HepG2 (cell line): ENCODE measurements at regions not wholly inside any gene's neighbourhood (a gene's known extent, or its start where the extent isn't known, plus 50 kb on each side); places are given as distances from the start of the nearest gene placed in this dataset.

ENCODE experiments used
- ATAC-seq: fragments of 200-7000 bp; cut with Tn5 transposase; 3 replicates; pipeline ENCODE4 v1.9.1; 2020; ENCODE audit warnings: mild to moderate bottlenecking, moderate library complexity
- BruUV-seq: library from RNA; stranded (reverse); fragments of 400-500 nt; replicated peaks from 2 replicates; lab custom pipeline; 2021; lab: Mats Ljungman, UMichigan
- CTCF ChIA-PET: fragments of 300-600 bp; formaldehyde crosslinking; extraction: SDS; loops from one replicate; lab custom pipeline; 2021; ENCODE audit warnings: low total read pairs, inconsistent platforms, low intra/inter-chr PET ratio; lab: Yijun Ruan, JAX
- POLR2A ChIA-PET: fragments of 350-600 bp; sonication (Branson Sonifier 250); formaldehyde crosslinking; loops from one replicate; lab custom pipeline; 2020; ENCODE audit warnings: antibody characterized with exemption, inconsistent platforms; lab: Yijun Ruan, JAX
- DNase-seq: peaks from one replicate; pipeline ENCODE4 v3.0.0-alpha.2; 2015; ENCODE audit warnings: low spot score
- FAIRE-seq: peaks from 3 replicates; lab custom pipeline; 2011; peaks lifted over from hg19 to GRCh38; lab: Jason Lieb, UNC
- H2AFZ ChIP-seq: one replicate; pipeline ENCODE4 v1.6.1; 2011; ENCODE audit warnings: low read length, inconsistent platforms
- H3K27ac ChIP-seq: fragments of 300-600 bp; 3 replicates; pipeline ENCODE4 v1.8.0; 2011; ENCODE audit warnings: mixed run types, mild to moderate bottlenecking, mixed read lengths, low read length, inconsistent platforms; ENCODE audit not compliant: insufficient read depth; ENCODE audit errors: extremely low read length
- H3K27me3 ChIP-seq, 2 experiments: fragments of 200-600 bp in 1 of 2; 2 replicates in 1 of 2; 3 replicates in 1 of 2; pipeline versions ENCODE4 v1.6.0 to v1.8.0; 2011; ENCODE audit warnings: low read length in 2 of 2, mild to moderate bottlenecking in 2 of 2, moderate library complexity in 2 of 2, inconsistent platforms in 1 of 2; ENCODE audit not compliant: insufficient read depth in 2 of 2, control insufficient read depth in 1 of 2
- H3K36me3 ChIP-seq, 2 experiments: fragments of 200-600 bp in 1 of 2; replicated peaks in 1 of 2; 2 replicates in 1 of 2; 3 replicates in 1 of 2; pipeline versions ENCODE4 v1.5.1 to v1.8.0; 2011; ENCODE audit warnings: low read length in 2 of 2, inconsistent platforms in 1 of 2; ENCODE audit not compliant: insufficient read depth in 2 of 2, control insufficient read depth in 1 of 2
- H3K4me1 ChIP-seq: 2 replicates; pipeline ENCODE4 v1.5.1; 2012; ENCODE audit warnings: low read length, inconsistent platforms; ENCODE audit not compliant: insufficient read depth
- H3K4me2 ChIP-seq: 2 replicates; pipeline ENCODE4 v1.6.0; 2011; ENCODE audit warnings: low read depth, low read length, inconsistent platforms
- H3K4me3 ChIP-seq, 3 experiments: fragments of 200-600 bp in 1 of 3; sonication (generic), shearing (Covaris generic) in 1 of 3; replicated peaks in 1 of 3; 2 replicates each; pipeline ENCODE4 v1.5.1; 2011 to 2016; ENCODE audit warnings: low read length in 3 of 3, inconsistent platforms in 2 of 3, low read depth in 2 of 3, mild to moderate bottlenecking in 2 of 3, control low read depth in 1 of 3, mixed read lengths in 1 of 3; ENCODE audit not compliant: insufficient read depth in 1 of 3
- H3K79me2 ChIP-seq: one replicate; pipeline ENCODE4 v1.6.1; 2011; ENCODE audit warnings: low read length, inconsistent platforms; ENCODE audit not compliant: insufficient read depth
- H3K9ac ChIP-seq: 2 replicates; pipeline ENCODE4 v1.6.0; 2011; ENCODE audit warnings: mild to moderate bottlenecking, low read depth, low read length, inconsistent platforms; ENCODE audit not compliant: insufficient read depth
- H3K9me3 ChIP-seq: 2 replicates; pipeline ENCODE4 v1.5.1; 2012; ENCODE audit warnings: mild to moderate bottlenecking, low read length
- H4K20me1 ChIP-seq: 2 replicates; pipeline ENCODE4 v1.6.0; 2011; ENCODE audit warnings: inconsistent platforms, mild to moderate bottlenecking, low read length, moderate library complexity; ENCODE audit not compliant: insufficient read depth
- CEBPG ChIP-seq: IDR thresholded peaks from 2 replicates; pipeline ENCODE4 v1.6.1; 2016
- CREB1 ChIP-seq, 2 experiments: fragments of 450-650 bp in 1 of 2; IDR thresholded peaks; 2 replicates each; pipeline ENCODE4 v1.6.1; 2016 to 2017; ENCODE audit warnings: control low read depth in 1 of 2, mild to moderate bottlenecking in 1 of 2, missing compliant biosample characterization in 1 of 2, missing genetic modification characterization in 1 of 2
- GTF2F1 ChIP-seq: fragments of 150-350 bp; IDR thresholded peaks from 2 replicates; pipeline ENCODE4 v1.6.1; 2014; ENCODE audit warnings: low read length
- HOXD1 ChIP-seq: sonication (generic); formaldehyde crosslinking; IDR thresholded peaks from 2 replicates; pipeline ENCODE4 v1.5.0; 2020; ENCODE audit warnings: missing genetic modification reagents
- IRF9 ChIP-seq: sonication (generic); formaldehyde crosslinking; IDR thresholded peaks from 2 replicates; pipeline ENCODE4 v1.8.0; 2022; ENCODE audit warnings: missing genetic modification reagents, mild to moderate bottlenecking, borderline replicate concordance
- MAF1 ChIP-seq: sonication (generic); formaldehyde crosslinking; IDR thresholded peaks from 2 replicates; pipeline ENCODE4 v1.5.0; 2020; ENCODE audit warnings: missing genetic modification reagents, borderline replicate concordance
- PCBP2 ChIP-seq: fragments of 200-400 bp; formaldehyde crosslinking; optimal IDR thresholded peaks from 2 replicates; pipeline ENCODE3; 2018; ENCODE audit warnings: low read length, low read depth; ENCODE audit not compliant: poor library complexity, severe bottlenecking
- SALL1 ChIP-seq: sonication (generic); formaldehyde crosslinking; IDR thresholded peaks from 2 replicates; pipeline ENCODE4 v1.8.0; 2022; ENCODE audit warnings: mild to moderate bottlenecking, missing genetic modification reagents
- SMYD3 ChIP-seq: sonication (generic); formaldehyde crosslinking; IDR thresholded peaks from 2 replicates; pipeline ENCODE4 v1.8.1; 2023; ENCODE audit warnings: mild to moderate bottlenecking, missing genetic modification reagents
- TAF1 ChIP-seq: sonication (generic); formaldehyde crosslinking; IDR thresholded peaks from 2 replicates; pipeline ENCODE4 v1.4.0; 2020; ENCODE audit warnings: missing genetic modification reagents
- TARDBP ChIP-seq: sonication (generic); formaldehyde crosslinking; IDR thresholded peaks from 2 replicates; pipeline ENCODE4 v1.8.0; 2022; ENCODE audit warnings: mild to moderate bottlenecking, missing genetic modification reagents
- ZEB1 ChIP-seq: IDR thresholded peaks from 2 replicates; pipeline ENCODE4 v1.6.1; 2012; ENCODE audit warnings: mild to moderate bottlenecking, low read depth, inconsistent platforms; ENCODE audit not compliant: insufficient replicate concordance
- ZNF318 ChIP-seq: sonication (generic); formaldehyde crosslinking; IDR thresholded peaks from 2 replicates; pipeline ENCODE4 v1.4.0; 2020; ENCODE audit warnings: mild to moderate bottlenecking, missing genetic modification reagents
- WGBS: methylation state at CpG from one replicate; pipeline ENCODE4 v1.1.6; 2017; ENCODE audit warnings: low lambda C conversion rate; 5-methylcytosine and 5-hydroxymethylcytosine counted together
- in situ Hi-C: cut with HindIII; loops from 2 replicates; pipeline ENCODE4 v1.10.0; 2017; ENCODE audit warnings: low pct_unique_long_range_greater_than_20kb; ENCODE audit not compliant: extremely low pct_ligation_motif_present
- intact Hi-C: fragments of 100-400 bp; cut with micrococcal nuclease; formaldehyde crosslinking; loops from one replicate; pipeline ENCODE4 v1.10.0; 2022; ENCODE audit not compliant: unreplicated experiment

- no peak for TF ChIP-seq PCBP2
- TF ChIP-seq GTF2F1 = no peak
- no peak for TF ChIP-seq SALL1 (CRISPR knock-in tag)
- no peak for TF ChIP-seq CEBPG
- no peak for TF ChIP-seq ZEB1
- no peak for TF ChIP-seq TARDBP (CRISPR knock-in tag)
- TF ChIP-seq SMYD3 (CRISPR knock-in tag) = no peak
- no peak for TF ChIP-seq IRF9 (CRISPR knock-in tag)
Observed at GRCh38 chr16:79835194-79835593, 234.7 kb upstream of the MAF start (continued).

GRCh38 chr16:79834720-79835119 is 234.2 kb upstream of the MAF start:
- no peak overlapping the region for H2AFZ ChIP-seq
- H3K27ac ChIP-seq = no peak overlapping the region
- H4K20me1 ChIP-seq = no peaks in the 10 kb centered on the region
- ChIA-PET POLR2A (no interaction called here), CTCF (no interaction called here)
- BruUV-seq = no TSS peak
- H3K27me3 ChIP-seq = no peaks in the 10 kb centered on the region
- no peaks in the 10 kb centered on the region for H3K36me3 ChIP-seq
- H3K9ac ChIP-seq = no peak overlapping the region
- ATAC-seq (no peak), DNase-seq (no peak), FAIRE-seq (no peak)
- H3K79me2 ChIP-seq = no peaks in the 10 kb centered on the region
- no peak overlapping the region for H3K4me3 ChIP-seq
- in situ Hi-C loops = no loop called here
- intact Hi-C loops = no loop called here
- TF ChIP-seq TAF1 (no peak), ZNF318 (CRISPR knock-in tag) (no peak), HOXD1 (CRISPR knock-in tag) (no peak), MAF1 (CRISPR knock-in tag) (no peak), CREB1 (IDR thresholded peaks at IDR 0.05) (peak; percentile 33; the same call in 1 of the 2 replicates), CREB1 (CRISPR knock-in tag; IDR thresholded peaks at IDR 0.05) (no peak)
- H3K9me3 ChIP-seq = no peaks in the 10 kb centered on the region
- H3K4me1 ChIP-seq = peaks cover 8% of the 10 kb centered on the region
- 16% methylated on average over 4 of the region's 4 CpGs for WGBS
- no peak overlapping the region for H3K4me2 ChIP-seq
